ENCODE measurements at regions not wholly inside any gene's neighbourhood (a gene's known extent, or its start where the extent isn't known, plus 50 kb on each side); places are given as distances from the start of the nearest gene placed in this dataset.

DNA sequence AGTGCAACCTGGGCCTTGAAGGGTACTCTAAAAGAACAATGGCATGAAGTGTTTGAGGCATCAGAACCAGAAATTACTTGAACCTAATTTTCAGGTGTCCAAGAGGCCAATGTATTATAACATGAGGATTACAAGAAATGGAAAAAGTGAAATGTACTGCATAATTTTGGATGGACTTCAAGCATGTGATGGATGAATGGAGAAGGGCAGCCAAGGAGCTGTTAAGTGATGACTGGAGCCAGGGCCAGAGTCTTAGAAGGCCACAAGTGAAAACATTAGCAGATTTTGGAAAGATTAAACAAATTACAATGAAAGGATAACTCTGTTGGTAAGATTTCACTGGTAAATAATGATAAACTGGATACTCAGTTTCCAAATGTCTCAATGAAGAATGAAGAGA is 738.2 kb downstream of the CD109 start:
- TF ChIP-seq CTCF (conservative IDR thresholded peaks at IDR 0.05; ENCODE audit: low read depth, low read length), result no peak
- no peak for TF ChIP-seq EZH2 (IDR thresholded peaks at IDR 0.05; ENCODE audit: low read length, unreplicated experiment)
- no peak for TF ChIP-seq EZH2phosphoT487 (IDR thresholded peaks at IDR 0.05; ENCODE audit: borderline replicate concordance, low read length)
